ENCODE measurements at regions not wholly inside any gene's neighbourhood (a gene's known extent, or its start where the extent isn't known, plus 50 kb on each side); places are given as distances from the start of the nearest gene placed in this dataset.

DNA sequence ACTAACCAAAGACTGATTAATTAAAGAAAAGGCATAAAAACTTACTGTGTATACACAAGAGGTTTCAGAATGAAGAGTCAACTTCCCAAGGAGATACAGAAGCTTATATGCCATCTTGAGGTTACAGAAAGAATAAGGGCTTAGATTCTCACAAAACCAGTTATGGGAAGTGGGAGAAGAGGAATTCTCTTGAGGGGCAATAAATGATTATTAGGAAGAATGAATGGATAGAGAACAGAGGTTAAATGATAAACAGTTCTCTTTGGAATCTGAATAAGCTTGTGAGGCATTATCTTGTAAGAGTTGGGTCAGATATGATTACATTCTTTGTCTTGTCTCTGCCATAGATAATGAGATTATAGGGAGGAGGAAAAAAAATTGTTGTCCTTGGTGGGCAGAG, 126.7 kb upstream of the SPATA16 start:
- POLR2A ChIA-PET: no interaction called here

DNA sequence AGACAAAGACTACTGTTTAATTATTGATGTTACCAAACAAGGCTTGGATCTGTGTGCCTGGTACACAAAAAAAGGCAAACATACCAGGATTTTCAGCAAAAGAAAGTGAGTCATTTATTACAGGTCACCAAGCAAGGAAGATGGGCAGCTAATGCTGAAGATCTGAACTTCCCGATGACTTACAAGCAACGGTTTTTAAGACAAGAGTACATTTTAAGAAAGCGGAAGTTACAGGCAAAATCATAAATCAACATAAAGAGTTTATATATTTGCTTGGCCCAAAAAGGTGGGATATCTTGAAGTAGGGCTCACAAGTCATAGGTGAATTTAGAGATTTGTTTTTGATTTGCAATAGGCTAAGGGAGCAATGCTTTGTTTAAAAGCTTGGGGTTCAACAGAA, 125.4 kb upstream of the SPATA16 start:
- CTCF ChIA-PET: interaction anchor here (2.2 kb wide), 1 partner anchor 9 kb away, joined by 10 read pairs; no protein-coding TSS in a partner anchor

More for the DNA sequence above, 126.7 kb upstream of the SPATA16 start:
- Mint-ChIP-seq H3K4me1 (peaks cover 45% of the 10 kb centered on the region), H3K27ac (no peak overlapping the region), H3K9me3 (no peaks in the 10 kb centered on the region), H3K4me3 (no peak overlapping the region), H3K27me3 (ENCODE audit: low read depth) (no peaks in the 10 kb centered on the region; the same call in 1 of the 2 replicates), H3K36me3 (no peaks in the 10 kb centered on the region)
- TF ChIP-seq, protein P1, sequence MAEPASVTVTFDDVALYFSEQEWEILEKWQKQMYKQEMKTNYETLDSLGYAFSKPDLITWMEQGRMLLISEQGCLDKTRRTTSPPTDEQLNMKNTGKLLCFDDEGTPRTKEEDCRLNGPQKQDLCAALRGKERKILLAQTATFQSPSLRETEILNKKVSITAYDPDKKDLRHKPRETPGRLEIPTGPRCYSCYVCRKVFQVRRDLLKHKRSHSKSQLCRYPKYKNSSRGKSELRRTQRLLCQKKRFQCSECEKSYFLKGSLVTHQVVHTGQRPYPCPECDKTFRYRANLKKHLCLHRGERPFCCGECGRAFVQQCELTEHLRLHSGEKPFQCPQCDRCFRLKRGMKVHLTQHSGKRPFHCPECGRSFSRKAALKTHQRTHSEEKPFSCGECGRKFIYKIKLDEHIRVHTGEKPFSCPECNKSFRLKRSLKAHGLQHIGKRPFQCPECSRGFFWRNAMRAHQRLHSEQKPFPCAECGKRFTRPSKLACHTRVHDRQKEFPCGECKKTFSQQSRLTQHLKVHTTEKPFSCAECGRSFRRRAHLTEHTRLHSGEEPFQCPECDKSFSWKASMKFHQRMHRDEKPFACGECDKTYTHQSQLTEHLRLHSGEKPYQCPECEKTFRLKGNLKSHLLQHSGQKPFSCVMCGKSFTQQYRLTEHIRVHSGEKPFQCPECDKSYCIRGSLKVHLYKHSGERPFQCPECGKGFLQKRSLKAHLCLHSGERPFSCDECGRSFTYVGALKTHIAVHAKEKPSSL (CRISPR knock-in tag; conservative IDR thresholded peaks at IDR 0.05): no peak
- TF ChIP-seq ESRRA (CRISPR knock-in tag; IDR thresholded peaks at IDR 0.05; ENCODE audit: borderline replicate concordance): no peak
- TF ChIP-seq ZNF423 (CRISPR knock-in tag; IDR thresholded peaks at IDR 0.05): no peak
- no peak for TF ChIP-seq TCF7 (CRISPR knock-in tag; IDR thresholded peaks at IDR 0.05; ENCODE audit: low read depth)
- no peak for TF ChIP-seq CREB1 (CRISPR knock-in tag; IDR thresholded peaks at IDR 0.05)
- TF ChIP-seq, protein P2, sequence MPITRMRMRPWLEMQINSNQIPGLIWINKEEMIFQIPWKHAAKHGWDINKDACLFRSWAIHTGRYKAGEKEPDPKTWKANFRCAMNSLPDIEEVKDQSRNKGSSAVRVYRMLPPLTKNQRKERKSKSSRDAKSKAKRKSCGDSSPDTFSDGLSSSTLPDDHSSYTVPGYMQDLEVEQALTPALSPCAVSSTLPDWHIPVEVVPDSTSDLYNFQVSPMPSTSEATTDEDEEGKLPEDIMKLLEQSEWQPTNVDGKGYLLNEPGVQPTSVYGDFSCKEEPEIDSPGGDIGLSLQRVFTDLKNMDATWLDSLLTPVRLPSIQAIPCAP (CRISPR knock-in tag; IDR thresholded peaks at IDR 0.05): no peak
- TF ChIP-seq ZNF671 (CRISPR knock-in tag; IDR thresholded peaks at IDR 0.05): no peak
- TF ChIP-seq, protein P3, sequence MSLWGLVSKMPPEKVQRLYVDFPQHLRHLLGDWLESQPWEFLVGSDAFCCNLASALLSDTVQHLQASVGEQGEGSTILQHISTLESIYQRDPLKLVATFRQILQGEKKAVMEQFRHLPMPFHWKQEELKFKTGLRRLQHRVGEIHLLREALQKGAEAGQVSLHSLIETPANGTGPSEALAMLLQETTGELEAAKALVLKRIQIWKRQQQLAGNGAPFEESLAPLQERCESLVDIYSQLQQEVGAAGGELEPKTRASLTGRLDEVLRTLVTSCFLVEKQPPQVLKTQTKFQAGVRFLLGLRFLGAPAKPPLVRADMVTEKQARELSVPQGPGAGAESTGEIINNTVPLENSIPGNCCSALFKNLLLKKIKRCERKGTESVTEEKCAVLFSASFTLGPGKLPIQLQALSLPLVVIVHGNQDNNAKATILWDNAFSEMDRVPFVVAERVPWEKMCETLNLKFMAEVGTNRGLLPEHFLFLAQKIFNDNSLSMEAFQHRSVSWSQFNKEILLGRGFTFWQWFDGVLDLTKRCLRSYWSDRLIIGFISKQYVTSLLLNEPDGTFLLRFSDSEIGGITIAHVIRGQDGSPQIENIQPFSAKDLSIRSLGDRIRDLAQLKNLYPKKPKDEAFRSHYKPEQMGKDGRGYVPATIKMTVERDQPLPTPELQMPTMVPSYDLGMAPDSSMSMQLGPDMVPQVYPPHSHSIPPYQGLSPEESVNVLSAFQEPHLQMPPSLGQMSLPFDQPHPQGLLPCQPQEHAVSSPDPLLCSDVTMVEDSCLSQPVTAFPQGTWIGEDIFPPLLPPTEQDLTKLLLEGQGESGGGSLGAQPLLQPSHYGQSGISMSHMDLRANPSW (CRISPR knock-in tag; conservative IDR thresholded peaks at IDR 0.05; ENCODE audit: low read depth): no peak
- TF ChIP-seq ETV6 (CRISPR knock-in tag; IDR thresholded peaks at IDR 0.05): no peak
- TF ChIP-seq, protein P4, sequence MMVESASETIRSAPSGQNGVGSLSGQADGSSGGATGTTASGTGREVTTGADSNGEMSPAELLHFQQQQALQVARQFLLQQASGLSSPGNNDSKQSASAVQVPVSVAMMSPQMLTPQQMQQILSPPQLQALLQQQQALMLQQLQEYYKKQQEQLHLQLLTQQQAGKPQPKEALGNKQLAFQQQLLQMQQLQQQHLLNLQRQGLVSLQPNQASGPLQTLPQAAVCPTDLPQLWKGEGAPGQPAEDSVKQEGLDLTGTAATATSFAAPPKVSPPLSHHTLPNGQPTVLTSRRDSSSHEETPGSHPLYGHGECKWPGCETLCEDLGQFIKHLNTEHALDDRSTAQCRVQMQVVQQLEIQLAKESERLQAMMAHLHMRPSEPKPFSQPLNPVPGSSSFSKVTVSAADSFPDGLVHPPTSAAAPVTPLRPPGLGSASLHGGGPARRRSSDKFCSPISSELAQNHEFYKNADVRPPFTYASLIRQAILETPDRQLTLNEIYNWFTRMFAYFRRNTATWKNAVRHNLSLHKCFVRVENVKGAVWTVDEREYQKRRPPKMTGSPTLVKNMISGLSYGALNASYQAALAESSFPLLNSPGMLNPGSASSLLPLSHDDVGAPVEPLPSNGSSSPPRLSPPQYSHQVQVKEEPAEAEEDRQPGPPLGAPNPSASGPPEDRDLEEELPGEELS (CRISPR knock-in tag; IDR thresholded peaks at IDR 0.05): no peak
- TF ChIP-seq CREM (CRISPR knock-in tag; IDR thresholded peaks at IDR 0.05): no peak
- no peak for TF ChIP-seq RORB (CRISPR knock-in tag; IDR thresholded peaks at IDR 0.05)
- TF ChIP-seq, protein P5, sequence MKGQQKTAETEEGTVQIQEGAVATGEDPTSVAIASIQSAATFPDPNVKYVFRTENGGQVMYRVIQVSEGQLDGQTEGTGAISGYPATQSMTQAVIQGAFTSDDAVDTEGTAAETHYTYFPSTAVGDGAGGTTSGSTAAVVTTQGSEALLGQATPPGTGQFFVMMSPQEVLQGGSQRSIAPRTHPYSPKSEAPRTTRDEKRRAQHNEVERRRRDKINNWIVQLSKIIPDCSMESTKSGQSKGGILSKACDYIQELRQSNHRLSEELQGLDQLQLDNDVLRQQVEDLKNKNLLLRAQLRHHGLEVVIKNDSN (CRISPR knock-in tag; IDR thresholded peaks at IDR 0.05): no peak
- no peak for TF ChIP-seq NR2C2 (CRISPR knock-in tag; IDR thresholded peaks at IDR 0.05)
- no peak for TF ChIP-seq NR1H2 (CRISPR knock-in tag; IDR thresholded peaks at IDR 0.05)
- TF ChIP-seq, protein P6, sequence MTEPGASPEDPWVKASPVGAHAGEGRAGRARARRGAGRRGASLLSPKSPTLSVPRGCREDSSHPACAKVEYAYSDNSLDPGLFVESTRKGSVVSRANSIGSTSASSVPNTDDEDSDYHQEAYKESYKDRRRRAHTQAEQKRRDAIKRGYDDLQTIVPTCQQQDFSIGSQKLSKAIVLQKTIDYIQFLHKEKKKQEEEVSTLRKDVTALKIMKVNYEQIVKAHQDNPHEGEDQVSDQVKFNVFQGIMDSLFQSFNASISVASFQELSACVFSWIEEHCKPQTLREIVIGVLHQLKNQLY (CRISPR knock-in tag; IDR thresholded peaks at IDR 0.05): no peak
- DNase-seq (ENCODE audit: low spot score) (no peak), ATAC-seq (no peak)
- CTCF ChIA-PET: interaction anchor here (2.2 kb wide), 1 partner anchor 8 kb away, joined by 10 read pairs; no protein-coding TSS in a partner anchor

More for the DNA sequence above, 125.4 kb upstream of the SPATA16 start:
- no peak for ATAC-seq
- Mint-ChIP-seq H3K4me1 (peaks cover 41% of the 10 kb centered on the region), H3K36me3 (no peaks in the 10 kb centered on the region), H3K27me3 (ENCODE audit: low read depth) (no peaks in the 10 kb centered on the region; the same call in 1 of the 2 replicates), H3K9me3 (no peaks in the 10 kb centered on the region), H3K4me3 (no peak overlapping the region), H3K27ac (no peak overlapping the region)
- TF ChIP-seq MYBL2 (CRISPR knock-in tag; IDR thresholded peaks at IDR 0.05) (no peak), CBFB (CRISPR knock-in tag; IDR thresholded peaks at IDR 0.05; ENCODE audit: low read depth) (no peak), NFE2L1 (CRISPR knock-in tag; IDR thresholded peaks at IDR 0.05) (no peak), ZNF232 (CRISPR knock-in tag; IDR thresholded peaks at IDR 0.05) (no peak)
- TF ChIP-seq, protein P4 (CRISPR knock-in tag; IDR thresholded peaks at IDR 0.05): no peak
- no peak for DNase-seq (ENCODE audit: low spot score)
- POLR2A ChIA-PET: no interaction called here
